Keratinocyte (primary cell): ENCODE measurements at regions not wholly inside any gene's neighbourhood (a gene's known extent, or its start where the extent isn't known, plus 50 kb on each side); places are given as distances from the start of the nearest gene placed in this dataset.

Experiments
- EZH2 ChIP-seq: IDR thresholded peaks from one replicate; pipeline ENCODE4 v1.6.1; 2012; ENCODE audit warnings: inconsistent platforms, mild to moderate bottlenecking, low read length, moderate library complexity
- TF ChIP-seq, protein P1 (sequence below), 3 experiments: IDR thresholded peaks in 1 of 3; conservative IDR thresholded peaks in 1 of 3; optimal IDR thresholded peaks in 1 of 3; 2 replicates in 2 of 3; 3 replicates in 1 of 3; pipeline versions ENCODE3 to v1.5.1; 2011; ENCODE audit warnings: low read length in 3 of 3, mild to moderate bottlenecking in 3 of 3, moderate library complexity in 2 of 3, control low read depth in 1 of 3, inconsistent platforms in 1 of 3; ENCODE audit not compliant: insufficient read depth in 2 of 3; ENCODE audit errors: extremely low read depth in 1 of 3

DNA sequence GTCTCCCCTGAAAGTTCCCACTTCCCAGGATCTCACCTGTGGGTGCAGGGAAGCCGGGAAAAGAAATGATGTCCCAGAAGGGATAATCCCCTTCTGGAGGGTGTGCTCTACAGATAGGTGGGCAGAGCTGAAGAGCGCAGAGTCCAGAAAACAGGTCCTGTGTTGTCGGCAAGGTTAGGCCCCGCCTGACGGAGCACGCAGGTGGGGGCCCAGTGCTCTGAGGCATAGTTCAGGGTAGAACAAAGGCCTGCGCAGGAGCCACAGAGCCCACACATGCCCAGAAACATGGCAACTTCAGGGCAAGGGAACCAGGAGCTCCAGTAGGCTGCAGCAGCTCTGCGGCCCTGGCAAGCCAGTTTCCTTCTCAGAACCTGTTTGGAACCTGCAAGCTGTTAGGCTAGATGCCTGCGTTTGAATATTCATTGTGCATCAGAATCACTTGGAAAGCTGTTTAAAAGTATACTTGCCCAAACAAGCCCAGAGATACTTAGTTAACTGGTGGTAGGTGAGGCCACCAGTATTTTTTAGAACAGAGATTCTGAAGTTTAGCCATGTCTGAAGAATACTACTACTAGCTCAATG is 386.6 kb downstream of the BUD13 start:
- TF ChIP-seq, protein P1, sequence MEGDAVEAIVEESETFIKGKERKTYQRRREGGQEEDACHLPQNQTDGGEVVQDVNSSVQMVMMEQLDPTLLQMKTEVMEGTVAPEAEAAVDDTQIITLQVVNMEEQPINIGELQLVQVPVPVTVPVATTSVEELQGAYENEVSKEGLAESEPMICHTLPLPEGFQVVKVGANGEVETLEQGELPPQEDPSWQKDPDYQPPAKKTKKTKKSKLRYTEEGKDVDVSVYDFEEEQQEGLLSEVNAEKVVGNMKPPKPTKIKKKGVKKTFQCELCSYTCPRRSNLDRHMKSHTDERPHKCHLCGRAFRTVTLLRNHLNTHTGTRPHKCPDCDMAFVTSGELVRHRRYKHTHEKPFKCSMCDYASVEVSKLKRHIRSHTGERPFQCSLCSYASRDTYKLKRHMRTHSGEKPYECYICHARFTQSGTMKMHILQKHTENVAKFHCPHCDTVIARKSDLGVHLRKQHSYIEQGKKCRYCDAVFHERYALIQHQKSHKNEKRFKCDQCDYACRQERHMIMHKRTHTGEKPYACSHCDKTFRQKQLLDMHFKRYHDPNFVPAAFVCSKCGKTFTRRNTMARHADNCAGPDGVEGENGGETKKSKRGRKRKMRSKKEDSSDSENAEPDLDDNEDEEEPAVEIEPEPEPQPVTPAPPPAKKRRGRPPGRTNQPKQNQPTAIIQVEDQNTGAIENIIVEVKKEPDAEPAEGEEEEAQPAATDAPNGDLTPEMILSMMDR (optimal IDR thresholded peaks at IDR 0.05 in 1 of 3, IDR thresholded peaks at IDR 0.05 in 1 of 3, conservative IDR thresholded peaks at IDR 0.05 in 1 of 3; ENCODE audit: extremely low read depth in 1 of 3, insufficient read depth in 2 of 3, low read length in 3 of 3), result no peak
- no peak for TF ChIP-seq EZH2
